ENCODE measurements at regions not wholly inside any gene's neighbourhood (a gene's known extent, or its start where the extent isn't known, plus 50 kb on each side); places are given as distances from the start of the nearest gene placed in this dataset.

DNA sequence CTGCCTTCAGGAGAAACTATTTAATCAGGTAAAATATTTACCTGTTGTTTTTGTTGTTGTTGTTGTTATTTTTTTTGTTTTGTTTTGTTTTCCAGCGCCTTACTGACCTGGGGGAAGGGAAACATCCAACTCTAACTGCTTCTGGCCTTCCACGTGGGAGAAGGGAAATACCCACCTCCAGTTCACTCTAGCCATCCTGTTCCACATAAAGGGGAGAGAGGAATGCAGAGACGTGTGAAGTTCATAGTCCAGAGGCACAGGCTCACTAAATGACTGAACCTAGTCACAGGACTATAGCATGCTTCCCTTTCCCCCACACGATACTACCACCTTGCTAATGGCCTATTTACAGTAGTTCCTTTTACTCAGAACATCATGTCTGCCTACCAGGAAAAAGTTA lies 72.4 kb upstream of the VSTM5 start:
- no peak for TF ChIP-seq POLR2A (IDR thresholded peaks at IDR 0.05; ENCODE audit: low read length)
- no peak for TF ChIP-seq GATA1 (IDR thresholded peaks at IDR 0.05; ENCODE audit: low read depth, low read length)
